ENCODE measurements at regions not wholly inside any gene's neighbourhood (a gene's known extent, or its start where the extent isn't known, plus 50 kb on each side); places are given as distances from the start of the nearest gene placed in this dataset.

GRCh38 chr2:195562570-195563566 is 94.2 kb upstream of the SLC39A10 start:
- no peak for TF ChIP-seq CTCF (IDR thresholded peaks at IDR 0.05)
- no peak for TF ChIP-seq ZFX (IDR thresholded peaks at IDR 0.05; ENCODE audit: borderline replicate concordance)

All from 22Rv1 (cell line).